SK-N-SH treated with all-trans-retinoic acid at 6 μM for 48 hours (cell line): ENCODE measurements at regions not wholly inside any gene's neighbourhood (a gene's known extent, or its start where the extent isn't known, plus 50 kb on each side); places are given as distances from the start of the nearest gene placed in this dataset.

Experiments
- ARNTL ChIP-seq: fragments of 450-650 bp; formaldehyde crosslinking; IDR thresholded peaks from 2 replicates; pipeline ENCODE4 v1.5.0; 2020; ENCODE audit warnings: low read depth, mild to moderate bottlenecking, moderate library complexity, borderline replicate concordance
- BACH2 ChIP-seq: fragments of 250-450 bp; sonication (Bioruptor Pico); IDR thresholded peaks from 2 replicates; pipeline ENCODE4 v1.9.0; 2021; ENCODE audit warnings: mild to moderate bottlenecking, borderline replicate concordance
- GLIS3 ChIP-seq: fragments of 250-450 bp; sonication (Bioruptor Pico); IDR thresholded peaks from 2 replicates; pipeline ENCODE4 v1.5.0; 2020; ENCODE audit warnings: mild to moderate bottlenecking, moderate library complexity
- ISL1 ChIP-seq: fragments of 250-450 bp; sonication (Bioruptor Pico); IDR thresholded peaks from 2 replicates; pipeline ENCODE4 v2.1.2; 2022; ENCODE audit warnings: mild to moderate bottlenecking, moderate library complexity
- PPARA ChIP-seq: fragments of 250-450 bp; sonication (Bioruptor Pico); IDR thresholded peaks from 2 replicates; pipeline ENCODE4 v1.5.0; 2020; ENCODE audit warnings: mild to moderate bottlenecking, borderline replicate concordance
- RARB ChIP-seq: fragments of 250-450 bp; sonication (Bioruptor Pico); IDR thresholded peaks from 2 replicates; pipeline ENCODE4 v1.8.0; 2021; ENCODE audit warnings: mild to moderate bottlenecking, moderate library complexity
- TCF4 ChIP-seq: fragments of 250-450 bp; sonication (Bioruptor Pico); IDR thresholded peaks from 2 replicates; pipeline ENCODE4 v1.8.0; 2021; ENCODE audit warnings: mild to moderate bottlenecking, moderate library complexity, borderline replicate concordance
- TOX ChIP-seq: fragments of 250-450 bp; sonication (Bioruptor Pico); IDR thresholded peaks from 2 replicates; pipeline ENCODE4 v1.8.0; 2021; ENCODE audit warnings: mild to moderate bottlenecking, moderate library complexity, borderline replicate concordance
- ZC3H10 ChIP-seq: fragments of 250-450 bp; sonication (Bioruptor Pico); IDR thresholded peaks from 2 replicates; pipeline ENCODE4 v1.5.1; 2021; ENCODE audit warnings: mild to moderate bottlenecking, moderate library complexity
- ZFP3 ChIP-seq: fragments of 250-450 bp; sonication (Bioruptor Pico); IDR thresholded peaks from 2 replicates; pipeline ENCODE4 v1.5.0; 2020; ENCODE audit warnings: mild to moderate bottlenecking, moderate library complexity
- ZFP30 ChIP-seq: fragments of 450-650 bp; formaldehyde crosslinking; IDR thresholded peaks from 2 replicates; pipeline ENCODE4 v1.5.0; 2022; ENCODE audit warnings: mild to moderate bottlenecking, moderate library complexity
- ZNF565 ChIP-seq: fragments of 450-650 bp; formaldehyde crosslinking; conservative IDR thresholded peaks from 2 replicates; pipeline ENCODE4 v1.5.0; 2020; ENCODE audit warnings: low read depth, mild to moderate bottlenecking, moderate library complexity
- ZNF70 ChIP-seq: fragments of 450-650 bp; formaldehyde crosslinking; IDR thresholded peaks from 2 replicates; pipeline ENCODE4 v1.5.0; 2020; ENCODE audit warnings: mild to moderate bottlenecking, moderate library complexity
- ZNF8 ChIP-seq: fragments of 450-650 bp; formaldehyde crosslinking; IDR thresholded peaks from 2 replicates; pipeline ENCODE4 v1.5.0; 2020; ENCODE audit warnings: mild to moderate bottlenecking, moderate library complexity

DNA sequence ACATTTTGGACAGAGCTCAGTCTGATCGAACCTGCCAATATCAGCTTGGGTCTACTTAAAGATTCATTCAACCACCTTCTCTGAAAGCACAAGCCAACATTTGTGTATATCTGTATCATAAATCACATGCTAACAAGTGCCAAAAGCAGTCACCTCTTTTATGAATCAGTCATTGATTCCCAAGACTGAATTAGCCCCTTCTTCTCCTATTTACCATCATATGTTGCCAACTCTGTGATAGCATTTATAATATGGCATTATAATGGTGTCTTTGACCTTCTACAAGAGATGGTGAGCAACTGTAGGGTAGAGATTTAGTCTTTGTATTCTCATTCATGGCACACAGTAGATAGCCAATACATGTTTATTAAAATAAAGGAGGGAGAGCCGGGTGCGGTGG lies 61.4 kb downstream of the DDX53 start:
- TF ChIP-seq ZNF565 (CRISPR knock-in tag) (no peak), TCF4 (no peak), ISL1 (no peak), ZFP3 (CRISPR knock-in tag) (no peak), BACH2 (CRISPR knock-in tag) (no peak), ARNTL (CRISPR knock-in tag) (no peak), PPARA (CRISPR knock-in tag) (no peak), ZNF8 (CRISPR knock-in tag) (no peak), RARB (CRISPR knock-in tag) (no peak), TOX (no peak), GLIS3 (no peak), ZFP30 (CRISPR knock-in tag) (no peak), ZC3H10 (no peak), ZNF70 (CRISPR knock-in tag) (no peak)
